HepG2 (cell line): ENCODE measurements at regions not wholly inside any gene's neighbourhood (a gene's known extent, or its start where the extent isn't known, plus 50 kb on each side); places are given as distances from the start of the nearest gene placed in this dataset.
A peak's percentile ranks its signal among the peaks of the same experiment; 100 is the strongest.

ENCODE experiments used
- ATAC-seq: fragments of 200-7000 bp; cut with Tn5 transposase; 3 replicates; pipeline ENCODE4 v1.9.1; 2020; ENCODE audit warnings: mild to moderate bottlenecking, moderate library complexity
- BruUV-seq: library from RNA; stranded (reverse); fragments of 400-500 nt; replicated peaks from 2 replicates; lab custom pipeline; 2021; lab: Mats Ljungman, UMichigan
- CTCF ChIA-PET: fragments of 300-600 bp; formaldehyde crosslinking; extraction: SDS; loops from one replicate; lab custom pipeline; 2021; ENCODE audit warnings: low total read pairs, inconsistent platforms, low intra/inter-chr PET ratio; lab: Yijun Ruan, JAX
- POLR2A ChIA-PET: fragments of 350-600 bp; sonication (Branson Sonifier 250); formaldehyde crosslinking; loops from one replicate; lab custom pipeline; 2020; ENCODE audit warnings: antibody characterized with exemption, inconsistent platforms; lab: Yijun Ruan, JAX
- DNase-seq: peaks from one replicate; pipeline ENCODE4 v3.0.0-alpha.2; 2015; ENCODE audit warnings: low spot score
- FAIRE-seq: peaks from 3 replicates; lab custom pipeline; 2011; peaks lifted over from hg19 to GRCh38; lab: Jason Lieb, UNC
- H2AFZ ChIP-seq: one replicate; pipeline ENCODE4 v1.6.1; 2011; ENCODE audit warnings: low read length, inconsistent platforms
- H3K27ac ChIP-seq: fragments of 300-600 bp; 3 replicates; pipeline ENCODE4 v1.8.0; 2011; ENCODE audit warnings: mixed run types, mild to moderate bottlenecking, mixed read lengths, low read length, inconsistent platforms; ENCODE audit not compliant: insufficient read depth; ENCODE audit errors: extremely low read length
- H3K27me3 ChIP-seq, 2 experiments: fragments of 200-600 bp in 1 of 2; 2 replicates in 1 of 2; 3 replicates in 1 of 2; pipeline versions ENCODE4 v1.6.0 to v1.8.0; 2011; ENCODE audit warnings: low read length in 2 of 2, mild to moderate bottlenecking in 2 of 2, moderate library complexity in 2 of 2, inconsistent platforms in 1 of 2; ENCODE audit not compliant: insufficient read depth in 2 of 2, control insufficient read depth in 1 of 2
- H3K36me3 ChIP-seq, 2 experiments: fragments of 200-600 bp in 1 of 2; replicated peaks in 1 of 2; 2 replicates in 1 of 2; 3 replicates in 1 of 2; pipeline versions ENCODE4 v1.5.1 to v1.8.0; 2011; ENCODE audit warnings: low read length in 2 of 2, inconsistent platforms in 1 of 2; ENCODE audit not compliant: insufficient read depth in 2 of 2, control insufficient read depth in 1 of 2
- H3K4me1 ChIP-seq: 2 replicates; pipeline ENCODE4 v1.5.1; 2012; ENCODE audit warnings: low read length, inconsistent platforms; ENCODE audit not compliant: insufficient read depth
- H3K4me2 ChIP-seq: 2 replicates; pipeline ENCODE4 v1.6.0; 2011; ENCODE audit warnings: low read depth, low read length, inconsistent platforms
- H3K4me3 ChIP-seq, 3 experiments: fragments of 200-600 bp in 1 of 3; sonication (generic), shearing (Covaris generic) in 1 of 3; replicated peaks in 1 of 3; 2 replicates each; pipeline ENCODE4 v1.5.1; 2011 to 2016; ENCODE audit warnings: low read length in 3 of 3, inconsistent platforms in 2 of 3, low read depth in 2 of 3, mild to moderate bottlenecking in 2 of 3, control low read depth in 1 of 3, mixed read lengths in 1 of 3; ENCODE audit not compliant: insufficient read depth in 1 of 3
- H3K79me2 ChIP-seq: one replicate; pipeline ENCODE4 v1.6.1; 2011; ENCODE audit warnings: low read length, inconsistent platforms; ENCODE audit not compliant: insufficient read depth
- H3K9ac ChIP-seq: 2 replicates; pipeline ENCODE4 v1.6.0; 2011; ENCODE audit warnings: mild to moderate bottlenecking, low read depth, low read length, inconsistent platforms; ENCODE audit not compliant: insufficient read depth
- H3K9me3 ChIP-seq: 2 replicates; pipeline ENCODE4 v1.5.1; 2012; ENCODE audit warnings: mild to moderate bottlenecking, low read length
- H4K20me1 ChIP-seq: 2 replicates; pipeline ENCODE4 v1.6.0; 2011; ENCODE audit warnings: inconsistent platforms, mild to moderate bottlenecking, low read length, moderate library complexity; ENCODE audit not compliant: insufficient read depth
- DDIT3 ChIP-seq: sonication (generic); formaldehyde crosslinking; IDR thresholded peaks from 2 replicates; pipeline ENCODE4 v1.4.0; 2020; ENCODE audit warnings: mild to moderate bottlenecking, missing genetic modification reagents
- FOXO4 ChIP-seq: sonication (generic); formaldehyde crosslinking; conservative IDR thresholded peaks from 2 replicates; pipeline ENCODE4 v1.8.1; 2023; ENCODE audit warnings: missing genetic modification reagents
- JUNB ChIP-seq: sonication (generic); formaldehyde crosslinking; IDR thresholded peaks from 2 replicates; pipeline ENCODE4 v1.8.0; 2022; ENCODE audit warnings: missing genetic modification reagents, mild to moderate bottlenecking, borderline replicate concordance
- PAF1 ChIP-seq: IDR thresholded peaks from 2 replicates; pipeline ENCODE4 v1.6.1; 2016; ENCODE audit warnings: missing genetic modification reagents, missing compliant biosample characterization
- RFX3 ChIP-seq: IDR thresholded peaks from 2 replicates; pipeline ENCODE4 v1.6.1; 2016; ENCODE audit warnings: missing biosample characterization, missing genetic modification reagents
- SETDB1 ChIP-seq: sonication (generic); formaldehyde crosslinking; IDR thresholded peaks from 2 replicates; pipeline ENCODE4 v1.5.1; 2020; ENCODE audit warnings: missing genetic modification reagents, mild to moderate bottlenecking, borderline replicate concordance
- SNAPC2 ChIP-seq: sonication (generic); formaldehyde crosslinking; IDR thresholded peaks from 2 replicates; pipeline ENCODE4 v1.8.1; 2022; ENCODE audit warnings: mild to moderate bottlenecking, missing genetic modification reagents
- SP5 ChIP-seq: IDR thresholded peaks from 2 replicates; pipeline ENCODE4 v1.6.1; 2016; ENCODE audit warnings: low read depth, borderline replicate concordance
- SRF ChIP-seq: IDR thresholded peaks from 2 replicates; pipeline ENCODE4 v1.6.1; 2011; ENCODE audit warnings: mild to moderate bottlenecking, low read depth, low read length, moderate library complexity
- TEF ChIP-seq: sonication (generic); formaldehyde crosslinking; IDR thresholded peaks from 2 replicates; pipeline ENCODE4 v1.5.0; 2020; ENCODE audit warnings: missing genetic modification reagents
- ZNF142 ChIP-seq: sonication (generic); formaldehyde crosslinking; IDR thresholded peaks from 2 replicates; pipeline ENCODE4 v1.4.0; 2020; ENCODE audit warnings: missing genetic modification reagents
- ZNF550 ChIP-seq: sonication (generic); formaldehyde crosslinking; IDR thresholded peaks from 2 replicates; pipeline ENCODE4 v1.4.0; 2020; ENCODE audit warnings: mild to moderate bottlenecking, missing genetic modification reagents, borderline replicate concordance
- ZNF674 ChIP-seq: sonication (generic); formaldehyde crosslinking; IDR thresholded peaks from 2 replicates; pipeline ENCODE4 v1.5.0; 2020; ENCODE audit warnings: low read depth, mild to moderate bottlenecking, missing genetic modification reagents
- ZNF766 ChIP-seq: sonication (generic); formaldehyde crosslinking; IDR thresholded peaks from 2 replicates; pipeline ENCODE4 v1.5.0; 2020; ENCODE audit warnings: missing genetic modification reagents, borderline replicate concordance
- WGBS: methylation state at CpG from one replicate; pipeline ENCODE4 v1.1.6; 2017; ENCODE audit warnings: low lambda C conversion rate; 5-methylcytosine and 5-hydroxymethylcytosine counted together
- in situ Hi-C: cut with HindIII; loops from 2 replicates; pipeline ENCODE4 v1.10.0; 2017; ENCODE audit warnings: low pct_unique_long_range_greater_than_20kb; ENCODE audit not compliant: extremely low pct_ligation_motif_present
- intact Hi-C: fragments of 100-400 bp; cut with micrococcal nuclease; formaldehyde crosslinking; loops from one replicate; pipeline ENCODE4 v1.10.0; 2022; ENCODE audit not compliant: unreplicated experiment
- TF ChIP-seq, protein P1 (sequence below): IDR thresholded peaks from 2 replicates; pipeline ENCODE4 v1.6.1; 2018; ENCODE audit warnings: missing genetic modification reagents, mild to moderate bottlenecking, missing compliant biosample characterization

- no TSS peak for BruUV-seq
- WGBS, result 18% methylated on average over 11 of the region's 12 CpGs
- Histone ChIP-seq H4K20me1 (no peaks in the 10 kb centered on the region), H3K4me1 (no peaks in the 10 kb centered on the region), H3K4me3 (no peak overlapping the region), H3K9me3 (peaks cover 25% of the 10 kb centered on the region; the same call in 1 of the 2 replicates), H3K4me2 (no peak overlapping the region), H3K9ac (no peak overlapping the region), H2AFZ (no peak overlapping the region), H3K27me3 (no peaks in the 10 kb centered on the region), H3K27ac (no peak overlapping the region), H3K36me3 (no peaks in the 10 kb centered on the region), H3K79me2 (no peaks in the 10 kb centered on the region)
- ATAC-seq (peak; percentile 62), DNase-seq (peak; percentile 16), FAIRE-seq (no peak)
- CTCF ChIA-PET, result interaction anchor here (1.8 kb wide), 1 partner anchor 1439 kb away, joined by 5 read pairs; no protein-coding TSS in a partner anchor
- in situ Hi-C loops, result no loop called here
- POLR2A ChIA-PET, result no interaction called here
- intact Hi-C loops, result loop anchor here (10.0 kb wide), 1 partner anchor 1440 kb away; no protein-coding TSS in a partner anchor
- TF ChIP-seq SP5, result no peak
- TF ChIP-seq, protein P1, sequence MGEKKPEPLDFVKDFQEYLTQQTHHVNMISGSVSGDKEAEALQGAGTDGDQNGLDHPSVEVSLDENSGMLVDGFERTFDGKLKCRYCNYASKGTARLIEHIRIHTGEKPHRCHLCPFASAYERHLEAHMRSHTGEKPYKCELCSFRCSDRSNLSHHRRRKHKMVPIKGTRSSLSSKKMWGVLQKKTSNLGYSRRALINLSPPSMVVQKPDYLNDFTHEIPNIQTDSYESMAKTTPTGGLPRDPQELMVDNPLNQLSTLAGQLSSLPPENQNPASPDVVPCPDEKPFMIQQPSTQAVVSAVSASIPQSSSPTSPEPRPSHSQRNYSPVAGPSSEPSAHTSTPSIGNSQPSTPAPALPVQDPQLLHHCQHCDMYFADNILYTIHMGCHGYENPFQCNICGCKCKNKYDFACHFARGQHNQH (CRISPR knock-in tag), result no peak
- no peak for TF ChIP-seq FOXO4 (CRISPR knock-in tag)
- TF ChIP-seq SRF, result no peak
- no peak for TF ChIP-seq ZNF766
- TF ChIP-seq SNAPC2, result no peak
- TF ChIP-seq ZNF674, result no peak
- no peak for TF ChIP-seq ZNF550 (CRISPR knock-in tag)
- TF ChIP-seq PAF1 (CRISPR knock-in tag), result no peak
- no peak for TF ChIP-seq SETDB1
- TF ChIP-seq JUNB, result no peak
- no peak for TF ChIP-seq TEF
- no peak for TF ChIP-seq DDIT3 (CRISPR knock-in tag)
- TF ChIP-seq RFX3 (CRISPR knock-in tag), result no peak
- no peak for TF ChIP-seq ZNF142 (CRISPR knock-in tag)
These were observed 412.8 kb downstream of the ZNF536 start for GRCh38 chr19:30784850-30785457.
